Transverse colon (tissue), 4 donors: ENCODE measurements at regions not wholly inside any gene's neighbourhood (a gene's known extent, or its start where the extent isn't known, plus 50 kb on each side); places are given as distances from the start of the nearest gene placed in this dataset.

ENCODE experiments used
- DNase-seq: peaks from one replicate; pipeline ENCODE4 v3.0.0-alpha.2; 2019
- H3K27ac ChIP-seq, 4 donors: fragments of 200-600 bp; sonication (generic); 2 replicates each; pipeline ENCODE4 v1.5.1; 2016 to 2018; ENCODE audit warnings: inconsistent platforms in 4 of 4
- H3K27me3 ChIP-seq: fragments of 200-600 bp; sonication (generic); 2 replicates; pipeline ENCODE4 v1.5.1; 2017; ENCODE audit warnings: inconsistent platforms
- H3K36me3 ChIP-seq, 4 donors: fragments of 200-600 bp; sonication (generic); 2 replicates each; pipeline ENCODE4 v1.5.1; 2017 to 2019; ENCODE audit warnings: inconsistent platforms in 4 of 4
- H3K4me1 ChIP-seq, 4 donors: fragments of 200-600 bp; sonication (generic); 2 replicates each; pipeline ENCODE4 v1.5.1; 2017 to 2020; ENCODE audit warnings: inconsistent platforms in 4 of 4
- H3K4me3 ChIP-seq, 4 donors: fragments of 200-600 bp; sonication (generic); 1 replicate in 1 of 4; 2 replicates in 3 of 4; pipeline versions ENCODE4 v1.5.1 to v1.6.1; 2017 to 2019; ENCODE audit warnings: inconsistent platforms in 4 of 4
- H3K9me3 ChIP-seq, 2 donors: fragments of 200-600 bp; sonication (generic); 2 replicates each; pipeline ENCODE4 v1.5.1; 2017 to 2019; ENCODE audit warnings: inconsistent platforms in 2 of 2
- CTCF ChIP-seq, 5 experiments: fragments of 200-600 bp in 3 of 5; fragments of 450-650 bp in 2 of 5; sonication (generic) in 3 of 5; IDR thresholded peaks; 1 replicate in 2 of 5; 2 replicates in 3 of 5; pipeline ENCODE4 v1.5.1; 2016 to 2017; ENCODE audit warnings: antibody characterized with exemption in 5 of 5, inconsistent platforms in 3 of 5, mild to moderate bottlenecking in 2 of 5, moderate library complexity in 1 of 5
- EP300 ChIP-seq: sonication (generic); formaldehyde crosslinking; IDR thresholded peaks from one replicate; pipeline ENCODE4 v1.6.1; 2017; ENCODE audit warnings: antibody characterized with exemption, low read depth
- POLR2A ChIP-seq: fragments of 450-650 bp; IDR thresholded peaks from one replicate; pipeline ENCODE4 v1.6.1; 2016; ENCODE audit warnings: antibody characterized with exemption, mild to moderate bottlenecking, moderate library complexity
- POLR2AphosphoS5 ChIP-seq, 3 donors: sonication (generic); formaldehyde crosslinking; IDR thresholded peaks; one replicate each; pipeline ENCODE4 v1.6.1; 2016; ENCODE audit warnings: antibody characterized with exemption in 3 of 3
- WGBS, 2 donors: methylation state at CpG; one replicate each; pipeline ENCODE4 v1.1.5; 2018; ENCODE audit warnings: low coverage in 1 of 2; 5-methylcytosine and 5-hydroxymethylcytosine counted together
- in situ Hi-C, 4 donors: fragments of 200-750 bp; cut with MboI; loops; one replicate each; pipeline versions ENCODE4 v1.15.0 to v1.15.1; 2017; ENCODE audit warnings: low sequenced_read_pairs in 3 of 4, low pct_ligation_motif_present in 1 of 4, low pct_unique_long_range_greater_than_20kb in 1 of 4
- intact Hi-C: fragments of 100-400 bp; cut with DNase I; formaldehyde crosslinking; loops from one replicate; pipeline ENCODE4 v1.15.1; 2023; ENCODE audit warnings: low total_unique reads

GRCh38 chr10:118903251-118903650 is 126.3 kb upstream of the NANOS1 start:
- H3K27ac ChIP-seq = no peak overlapping the region
- no peak overlapping the region for H3K4me3 ChIP-seq
- H3K27me3 ChIP-seq = no peaks in the 10 kb centered on the region
- H3K4me1 ChIP-seq = no peaks in the 10 kb centered on the region
- in situ Hi-C loops = no loop called here
- DNase-seq = no peak
- TF ChIP-seq POLR2AphosphoS5 (IDR thresholded peaks at IDR 0.05) = no peak
- TF ChIP-seq EP300 = no peak
- no peak for TF ChIP-seq POLR2A
- TF ChIP-seq CTCF (IDR thresholded peaks at IDR 0.05) = no peak
- intact Hi-C loops = no loop called here
- no peaks in the 10 kb centered on the region for H3K36me3 ChIP-seq
- H3K9me3 ChIP-seq = no peaks in the 10 kb centered on the region
- WGBS, 2 donors = 84 to 92% methylated on average over 4 of the region's 4 CpGs

GRCh38 chr10:118903691-118904090 is 125.8 kb upstream of the NANOS1 start:
- Histone ChIP-seq H3K27me3 (no peaks in the 10 kb centered on the region), H3K9me3 (no peaks in the 10 kb centered on the region), H3K36me3 (no peaks in the 10 kb centered on the region), H3K27ac (no peak overlapping the region), H3K4me1 (no peaks in the 10 kb centered on the region), H3K4me3 (no peak overlapping the region)
- no peak for DNase-seq
- TF ChIP-seq CTCF (IDR thresholded peaks at IDR 0.05) (no peak), POLR2AphosphoS5 (IDR thresholded peaks at IDR 0.05) (no peak), POLR2A (no peak), EP300 (no peak)
- intact Hi-C loops (no loop called here), in situ Hi-C loops (no loop called here)

- Histone ChIP-seq H3K4me1 (no peaks in the 10 kb centered on the region), H3K27ac (no peak overlapping the region), H3K36me3 (no peaks in the 10 kb centered on the region), H3K9me3 (no peaks in the 10 kb centered on the region), H3K4me3 (no peak overlapping the region), H3K27me3 (no peaks in the 10 kb centered on the region)
- in situ Hi-C loops = no loop called here
- intact Hi-C loops = no loop called here
- no peak for DNase-seq
- 77% methylated on average over 8 of the region's 8 CpGs; no CpG with 5 or more reads in 1 of the 2 donors for WGBS, 2 donors
- no peak for TF ChIP-seq CTCF (IDR thresholded peaks at IDR 0.05)
- no peak for TF ChIP-seq EP300
- TF ChIP-seq POLR2A = no peak
- TF ChIP-seq POLR2AphosphoS5 (IDR thresholded peaks at IDR 0.05) = no peak
Measured at GRCh38 chr10:118904286-118904685, 125.2 kb upstream of the NANOS1 start.

GRCh38 chr10:118907051-118907450 is 122.5 kb upstream of the NANOS1 start:
- H3K27me3 ChIP-seq = no peaks in the 10 kb centered on the region
- H3K36me3 ChIP-seq = no peaks in the 10 kb centered on the region
- intact Hi-C loops = no loop called here
- H3K4me3 ChIP-seq = no peak overlapping the region
- H3K27ac ChIP-seq = no peak overlapping the region
- TF ChIP-seq EP300 = no peak
- no peak for TF ChIP-seq POLR2A
- TF ChIP-seq CTCF (IDR thresholded peaks at IDR 0.05) = no peak
- TF ChIP-seq POLR2AphosphoS5 (IDR thresholded peaks at IDR 0.05) = no peak
- H3K9me3 ChIP-seq = no peaks in the 10 kb centered on the region
- in situ Hi-C loops = no loop called here
- 92 to 93% methylated on average over 4 to 5 of the region's 5 CpGs for WGBS, 2 donors
- H3K4me1 ChIP-seq = no peaks in the 10 kb centered on the region
- DNase-seq = no peak
